GM10248 (cell line): ENCODE measurements at regions not wholly inside any gene's neighbourhood (a gene's known extent, or its start where the extent isn't known, plus 50 kb on each side); places are given as distances from the start of the nearest gene placed in this dataset.

Experiments
- CTCF ChIA-PET: fragments of 300-600 bp; sonication (Branson Sonifier 250); formaldehyde crosslinking; extraction: SDS; loops from one replicate; lab custom pipeline; 2021; ENCODE audit warnings: antibody characterized with exemption; lab: Yijun Ruan, JAX
- POLR2A ChIA-PET: fragments of 350-650 bp; sonication (Branson Sonifier 250); formaldehyde crosslinking; extraction: SDS; loops from one replicate; lab custom pipeline; 2020; ENCODE audit warnings: antibody characterized with exemption; lab: Yijun Ruan, JAX
- DNase-seq: peaks from one replicate; pipeline ENCODE4 v3.0.0; 2012; ENCODE audit errors: extremely low spot score
- CTCF ChIP-seq: IDR thresholded peaks from 2 replicates; pipeline ENCODE4 v1.5.1; 2012; ENCODE audit warnings: mild to moderate bottlenecking, low read depth; ENCODE audit errors: extremely low read depth, missing control alignments, control extremely low read depth

GRCh38 chr5:156245895-156246294, 81.1 kb upstream of the SGCD start:
- no peak for DNase-seq
- TF ChIP-seq CTCF = no peak
- POLR2A ChIA-PET = no interaction called here
- CTCF ChIA-PET = interaction anchor here (1.5 kb wide), 1 partner anchor 15 kb away, joined by 3 read pairs; no protein-coding TSS in a partner anchor

DNA sequence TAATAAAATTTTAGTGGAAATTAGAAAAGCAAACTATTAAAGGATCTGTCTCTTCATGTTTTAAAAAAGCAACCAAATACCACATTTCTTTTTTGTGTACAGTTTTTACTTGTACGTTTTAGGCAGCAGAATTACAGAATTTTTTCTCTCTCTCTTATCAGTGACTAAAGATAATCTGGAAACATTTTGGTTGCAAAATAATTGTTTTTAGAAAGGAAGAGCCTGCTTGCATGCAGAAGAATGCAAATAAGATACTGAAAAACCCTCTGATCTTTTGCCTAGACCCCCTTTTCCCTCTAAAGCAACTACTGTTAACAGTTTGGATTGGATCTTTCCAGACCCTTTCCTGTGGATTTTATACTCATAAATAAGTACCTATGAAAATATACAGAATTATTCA, 75.9 kb upstream of the SGCD start:
- POLR2A ChIA-PET = no interaction called here
- no peak for TF ChIP-seq CTCF
- no peak for DNase-seq
- CTCF ChIA-PET = no interaction called here

DNA sequence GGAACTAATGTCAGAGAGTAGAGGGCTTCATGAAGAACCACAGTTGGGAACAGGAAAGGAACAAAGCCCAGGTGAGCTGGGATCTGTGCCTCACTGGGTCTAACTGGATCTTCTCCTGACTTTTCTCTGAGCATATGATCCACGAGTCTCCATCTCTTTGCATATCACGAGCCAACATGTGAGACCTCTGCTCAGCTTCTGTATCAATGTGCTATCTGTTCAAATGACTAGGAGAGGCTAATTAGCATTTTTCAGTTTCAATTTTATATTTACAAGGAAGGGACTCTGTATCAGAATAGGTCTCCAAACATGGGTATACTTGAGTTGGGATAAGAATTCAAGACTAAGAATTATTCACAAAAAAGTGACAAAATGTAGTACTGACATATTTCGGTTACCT, 73.8 kb upstream of the SGCD start:
- DNase-seq = no peak
- ChIA-PET POLR2A (no interaction called here), CTCF (no interaction called here)
- no peak for TF ChIP-seq CTCF

DNA sequence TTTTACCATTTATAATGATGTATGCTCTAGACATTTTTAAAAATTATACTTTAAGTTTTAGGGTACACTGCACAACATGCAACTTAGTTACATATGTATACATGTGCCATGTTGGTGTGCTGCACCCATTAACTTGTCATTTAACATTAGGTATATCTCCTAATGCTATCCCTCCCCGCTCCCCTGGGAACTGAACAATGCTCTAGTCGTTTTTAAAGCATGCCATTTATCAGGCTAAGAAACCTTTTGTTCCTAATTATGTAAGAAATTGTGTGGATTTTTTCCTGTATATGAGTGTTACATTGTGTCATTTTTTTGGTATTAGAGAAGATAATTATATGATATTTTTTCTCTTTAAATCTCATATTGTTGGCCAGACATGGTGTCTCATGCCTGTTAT, 72.8 kb upstream of the SGCD start:
- CTCF ChIA-PET = no interaction called here
- no peak for TF ChIP-seq CTCF
- DNase-seq = no peak
- POLR2A ChIA-PET = no interaction called here

GRCh38 chr5:156256642-156257041, 70.3 kb upstream of the SGCD start:
- no peak for TF ChIP-seq CTCF
- CTCF ChIA-PET = no interaction called here
- DNase-seq = no peak
- POLR2A ChIA-PET = no interaction called here

DNA sequence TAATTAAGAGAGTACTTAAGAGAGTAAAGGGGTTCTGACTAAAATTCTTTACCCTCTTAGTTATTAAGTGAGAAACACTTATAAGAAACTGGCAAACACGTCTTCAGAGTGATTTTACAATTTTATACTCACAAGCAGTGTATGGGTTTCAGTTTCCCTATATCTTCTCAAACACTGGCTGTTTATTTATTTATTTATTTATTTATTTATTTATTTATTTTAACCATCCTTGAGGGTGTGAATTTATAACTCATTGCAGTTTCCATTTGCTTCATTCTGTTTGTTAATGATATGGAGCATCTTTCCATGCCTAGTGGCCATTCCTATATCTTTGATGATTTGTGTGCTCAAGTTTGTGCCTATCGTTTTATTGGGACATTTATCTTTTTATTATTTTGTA, 68.0 kb upstream of the SGCD start:
- no peak for TF ChIP-seq CTCF
- CTCF ChIA-PET = interaction anchor here (1.8 kb wide), 1 partner anchor 11 kb away, joined by 5 read pairs; no protein-coding TSS in a partner anchor
- POLR2A ChIA-PET = no interaction called here
- DNase-seq = no peak

DNA sequence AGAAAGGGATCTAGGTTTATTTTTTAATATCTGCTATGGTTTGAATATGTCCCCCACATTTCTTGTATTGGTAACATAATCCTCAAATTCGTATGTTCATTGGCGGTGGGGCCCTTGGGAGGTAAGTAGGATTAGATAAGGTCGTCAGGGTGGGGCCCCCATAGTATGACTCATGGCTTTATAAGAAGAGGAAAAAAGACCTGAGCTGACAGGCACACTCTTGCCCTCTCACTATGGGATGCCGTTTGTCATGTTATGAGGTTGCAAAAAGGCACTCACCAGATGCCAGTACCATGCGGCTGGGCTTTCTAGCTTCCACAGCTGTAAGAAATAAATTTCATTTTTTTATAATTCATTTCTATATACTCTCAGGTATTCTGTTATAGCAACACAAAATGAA, 67.3 kb upstream of the SGCD start:
- CTCF ChIA-PET = no interaction called here
- TF ChIP-seq CTCF = no peak
- POLR2A ChIA-PET = no interaction called here
- DNase-seq = no peak
